Naive thymus-derived CD4-positive, alpha-beta T cell (primary cell): ENCODE measurements at regions not wholly inside any gene's neighbourhood (a gene's known extent, or its start where the extent isn't known, plus 50 kb on each side); places are given as distances from the start of the nearest gene placed in this dataset.

Experiments used
- ATAC-seq: fragments of 150-1000 bp; cut with Tn5 transposase; 2 replicates; pipeline ENCODE4 v1.10.0; 2021; ENCODE audit warnings: mild to moderate bottlenecking, moderate library complexity
- CTCF ChIA-PET: fragments of 350-600 bp; sonication (Branson Sonifier 250); formaldehyde crosslinking; loops from one replicate; lab custom pipeline; 2021; ENCODE audit warnings: antibody characterized with exemption; lab: Charles Lee
- POLR2A ChIA-PET: fragments of 350-600 bp; sonication (Branson Sonifier 250); formaldehyde crosslinking; loops from one replicate; lab custom pipeline; 2021; ENCODE audit warnings: antibody characterized with exemption, inconsistent platforms; lab: Charles Lee
- DNase-seq, 9 donors: peaks; one replicate each; pipeline versions ENCODE4 v3.0.0 to v3.0.0-alpha.2; 2020 to 2022; ENCODE audit warnings: mixed read lengths in 1 of 9
- H3K27ac ChIP-seq: one replicate; pipeline ENCODE4 v1.7.0; 2013; ENCODE audit warnings: mild to moderate bottlenecking, low read depth, low read length, moderate library complexity
- H3K27me3 ChIP-seq, 2 donors: one replicate each; pipeline ENCODE4 v1.7.0; 2013; ENCODE audit warnings: low read length in 2 of 2, mild to moderate bottlenecking in 2 of 2, moderate library complexity in 2 of 2; ENCODE audit not compliant: control insufficient read depth in 2 of 2, insufficient read depth in 2 of 2
- H3K36me3 ChIP-seq, 3 experiments: 1 replicate in 2 of 3; 2 replicates in 1 of 3; pipeline ENCODE4 v1.7.0; 2013; ENCODE audit warnings: low read length in 3 of 3, mild to moderate bottlenecking in 3 of 3, moderate library complexity in 1 of 3; ENCODE audit not compliant: insufficient read depth in 3 of 3, control insufficient read depth in 2 of 3
- H3K4me1 ChIP-seq, 2 donors: one replicate each; pipeline ENCODE4 v1.7.0; 2013; ENCODE audit warnings: low read length in 2 of 2, mild to moderate bottlenecking in 2 of 2, moderate library complexity in 1 of 2; ENCODE audit not compliant: control insufficient read depth in 2 of 2, insufficient read depth in 2 of 2
- H3K4me3 ChIP-seq: 2 replicates; pipeline ENCODE4 v1.7.0; 2013; ENCODE audit warnings: mild to moderate bottlenecking, low read length
- H3K9me3 ChIP-seq, 3 experiments: 1 replicate in 2 of 3; 2 replicates in 1 of 3; pipeline ENCODE4 v1.7.0; 2013; ENCODE audit warnings: low read length in 3 of 3; ENCODE audit not compliant: control insufficient read depth in 2 of 3
- H3K27ac Mint-ChIP-seq, 9 donors: one replicate each; pipeline ENCODE4 v1.8.0; 2020 to 2022; ENCODE audit warnings: mixed read lengths in 9 of 9, mild to moderate bottlenecking in 8 of 9, moderate library complexity in 5 of 9, inconsistent platforms in 2 of 9
- H3K27me3 Mint-ChIP-seq, 5 donors: one replicate each; pipeline ENCODE4 v1.8.0; 2021 to 2022; ENCODE audit warnings: mixed read lengths in 5 of 5, mild to moderate bottlenecking in 1 of 5
- H3K36me3 Mint-ChIP-seq, 5 donors: one replicate each; pipeline ENCODE4 v1.8.0; 2020 to 2022; ENCODE audit warnings: mixed read lengths in 5 of 5, mild to moderate bottlenecking in 3 of 5, inconsistent platforms in 1 of 5
- H3K4me1 Mint-ChIP-seq, 7 donors: one replicate each; pipeline ENCODE4 v1.8.0; 2020 to 2022; ENCODE audit warnings: mixed read lengths in 7 of 7, mild to moderate bottlenecking in 3 of 7, inconsistent platforms in 1 of 7
- H3K4me3 Mint-ChIP-seq, 10 donors: one replicate each; pipeline ENCODE4 v1.8.0; 2020 to 2022; ENCODE audit warnings: mild to moderate bottlenecking in 10 of 10, mixed read lengths in 10 of 10, moderate library complexity in 6 of 10, inconsistent platforms in 2 of 10
- H3K9me3 Mint-ChIP-seq, 11 donors: one replicate each; pipeline ENCODE4 v1.8.0; 2020 to 2022; ENCODE audit warnings: mixed read lengths in 11 of 11, mild to moderate bottlenecking in 4 of 11, inconsistent platforms in 1 of 11, moderate library complexity in 1 of 11
- intact Hi-C, 2 donors: fragments of 100-400 bp; cut with micrococcal nuclease; formaldehyde crosslinking; loops; one replicate each; pipeline ENCODE4 v1.15.1; 2023

DNA sequence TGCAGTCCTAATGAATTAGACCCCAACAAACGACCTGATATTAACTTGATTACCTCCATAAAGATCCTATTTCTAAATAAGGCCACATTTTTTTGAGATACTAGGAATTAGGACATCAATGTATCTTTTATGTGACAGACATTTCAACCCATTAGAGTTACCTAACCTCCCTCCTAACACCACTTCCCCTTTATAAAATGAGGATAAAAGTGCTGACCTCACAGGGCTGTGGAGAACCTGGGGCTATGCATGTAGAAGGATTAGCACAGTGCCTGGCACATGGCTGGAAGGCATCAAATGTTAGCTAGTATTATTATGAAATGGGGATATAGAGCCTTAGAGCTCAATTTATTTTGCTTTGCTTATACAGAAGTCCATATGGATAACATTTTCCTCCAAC lies 53.5 kb upstream of the LRRN1 start:
- POLR2A ChIA-PET = no interaction called here
- Mint-ChIP-seq H3K27me3 (peaks cover 0 to 6% (median 0%) of the 10 kb centered on the region in 5 donors), H3K4me3 (no peak overlapping the region), H3K4me1 (no peaks in the 10 kb centered on the region), H3K36me3 (no peaks in the 10 kb centered on the region), H3K9me3 (peaks cover 0 to 4% (median 0%) of the 10 kb centered on the region in 11 donors), H3K27ac (no peak overlapping the region)
- H3K27me3 ChIP-seq = no peaks in the 10 kb centered on the region
- ATAC-seq = no peak
- no peaks in the 10 kb centered on the region for H3K9me3 ChIP-seq
- no peak overlapping the region for H3K27ac ChIP-seq
- no peak overlapping the region for H3K4me3 ChIP-seq
- CTCF ChIA-PET = no interaction called here
- no peaks in the 10 kb centered on the region for H3K4me1 ChIP-seq
- H3K36me3 ChIP-seq = no peaks in the 10 kb centered on the region
- intact Hi-C loops = no loop called here
- DNase-seq = no peak

DNA sequence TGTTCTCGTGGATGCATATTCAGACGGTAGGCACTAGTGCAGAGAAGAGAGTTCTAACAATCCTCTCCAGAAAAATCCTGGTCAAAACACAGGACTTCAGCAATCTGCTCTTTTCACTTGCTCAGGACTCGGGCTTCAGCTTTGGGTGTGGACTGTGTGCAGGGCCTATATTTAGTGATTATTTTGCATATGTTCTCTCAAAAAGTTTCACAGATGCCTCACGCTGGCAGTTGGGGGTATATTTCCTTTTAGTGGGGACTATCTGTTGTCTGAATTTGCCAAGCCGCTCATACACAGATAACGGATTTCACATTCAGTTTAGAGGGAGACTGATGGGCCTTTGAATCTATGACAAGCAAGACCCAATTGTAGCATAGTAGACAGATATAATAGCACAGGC lies 54.4 kb upstream of the LRRN1 start:
- Histone ChIP-seq H3K9me3 (no peaks in the 10 kb centered on the region), H3K27ac (no peak overlapping the region), H3K27me3 (no peaks in the 10 kb centered on the region), H3K4me1 (no peaks in the 10 kb centered on the region), H3K4me3 (no peak overlapping the region), H3K36me3 (no peaks in the 10 kb centered on the region)
- ChIA-PET CTCF (no interaction called here), POLR2A (no interaction called here)
- Mint-ChIP-seq H3K4me1 (no peaks in the 10 kb centered on the region), H3K36me3 (no peaks in the 10 kb centered on the region), H3K27ac (no peak overlapping the region), H3K9me3 (peaks cover 0 to 4% (median 0%) of the 10 kb centered on the region in 11 donors), H3K27me3 (peaks cover 0 to 6% (median 0%) of the 10 kb centered on the region in 5 donors), H3K4me3 (no peak overlapping the region)
- intact Hi-C loops = no loop called here
- ATAC-seq (no peak), DNase-seq (no peak)

DNA sequence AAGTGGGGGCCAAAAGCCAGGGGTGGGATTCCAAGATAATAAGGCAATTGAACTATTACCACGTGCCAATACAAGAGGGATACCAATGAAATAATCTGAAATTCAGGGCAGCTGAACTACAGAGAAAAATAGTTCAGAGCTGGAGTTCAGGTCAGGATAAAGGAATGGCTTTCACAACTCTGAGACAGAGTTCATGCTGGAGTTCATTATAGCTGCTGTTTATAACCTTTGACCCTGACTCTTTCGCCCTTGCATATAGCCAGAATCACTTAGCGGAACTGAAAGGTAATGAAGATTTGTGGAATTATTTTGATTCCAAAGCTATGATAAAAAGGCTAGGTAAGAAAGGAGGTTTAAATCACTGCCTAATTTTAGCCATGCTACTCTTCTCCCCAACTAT lies 55.5 kb upstream of the LRRN1 start:
- Histone ChIP-seq H3K27me3 (no peaks in the 10 kb centered on the region), H3K9me3 (no peaks in the 10 kb centered on the region), H3K36me3 (no peaks in the 10 kb centered on the region), H3K4me1 (no peaks in the 10 kb centered on the region), H3K4me3 (no peak overlapping the region), H3K27ac (no peak overlapping the region)
- ATAC-seq (no peak), DNase-seq (no peak)
- intact Hi-C loops = no loop called here
- Mint-ChIP-seq H3K27me3 (peaks cover 0 to 3% (median 0%) of the 10 kb centered on the region in 5 donors), H3K36me3 (no peaks in the 10 kb centered on the region), H3K27ac (no peak overlapping the region), H3K4me1 (no peaks in the 10 kb centered on the region), H3K4me3 (no peak overlapping the region), H3K9me3 (peaks cover 0 to 2% (median 0%) of the 10 kb centered on the region in 11 donors)
- ChIA-PET POLR2A (no interaction called here), CTCF (no interaction called here)

DNA sequence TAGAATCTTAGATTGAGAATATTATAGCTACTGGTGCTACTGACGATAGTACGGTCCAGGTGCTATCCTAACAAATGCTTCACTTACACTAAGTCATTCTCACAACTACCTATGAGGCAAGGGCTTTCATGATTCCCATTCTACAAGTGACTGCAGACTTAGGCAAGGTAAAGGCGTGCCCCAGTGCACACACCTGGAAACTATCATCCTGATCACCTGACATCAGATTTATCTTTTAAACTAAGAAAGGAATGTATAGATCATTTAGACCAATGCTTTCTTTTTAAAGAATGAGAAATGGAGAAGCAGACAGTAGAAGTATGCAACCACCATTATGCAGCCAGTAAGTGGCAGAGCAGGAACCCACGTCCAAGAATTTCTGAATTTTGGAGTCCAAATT lies 59.2 kb upstream of the LRRN1 start:
- peaks cover 0 to 4% (median 0%) of the 10 kb centered on the region in 5 donors for H3K36me3 Mint-ChIP-seq
- no peak overlapping the region for H3K27ac Mint-ChIP-seq
- H3K27ac ChIP-seq = no peak overlapping the region
- DNase-seq (no peak), ATAC-seq (no peak)
- H3K9me3 Mint-ChIP-seq = no peaks in the 10 kb centered on the region
- peaks cover 0 to 5% (median 0%) of the 10 kb centered on the region in 5 donors for H3K27me3 Mint-ChIP-seq
- no peaks in the 10 kb centered on the region for H3K36me3 ChIP-seq
- no peak overlapping the region for H3K4me3 ChIP-seq
- H3K4me1 Mint-ChIP-seq = no peaks in the 10 kb centered on the region
- no peaks in the 10 kb centered on the region for H3K27me3 ChIP-seq
- no peaks in the 10 kb centered on the region for H3K4me1 ChIP-seq
- H3K9me3 ChIP-seq = no peaks in the 10 kb centered on the region
- intact Hi-C loops = no loop called here
- ChIA-PET CTCF (no interaction called here), POLR2A (no interaction called here)
- no peak overlapping the region for H3K4me3 Mint-ChIP-seq

DNA sequence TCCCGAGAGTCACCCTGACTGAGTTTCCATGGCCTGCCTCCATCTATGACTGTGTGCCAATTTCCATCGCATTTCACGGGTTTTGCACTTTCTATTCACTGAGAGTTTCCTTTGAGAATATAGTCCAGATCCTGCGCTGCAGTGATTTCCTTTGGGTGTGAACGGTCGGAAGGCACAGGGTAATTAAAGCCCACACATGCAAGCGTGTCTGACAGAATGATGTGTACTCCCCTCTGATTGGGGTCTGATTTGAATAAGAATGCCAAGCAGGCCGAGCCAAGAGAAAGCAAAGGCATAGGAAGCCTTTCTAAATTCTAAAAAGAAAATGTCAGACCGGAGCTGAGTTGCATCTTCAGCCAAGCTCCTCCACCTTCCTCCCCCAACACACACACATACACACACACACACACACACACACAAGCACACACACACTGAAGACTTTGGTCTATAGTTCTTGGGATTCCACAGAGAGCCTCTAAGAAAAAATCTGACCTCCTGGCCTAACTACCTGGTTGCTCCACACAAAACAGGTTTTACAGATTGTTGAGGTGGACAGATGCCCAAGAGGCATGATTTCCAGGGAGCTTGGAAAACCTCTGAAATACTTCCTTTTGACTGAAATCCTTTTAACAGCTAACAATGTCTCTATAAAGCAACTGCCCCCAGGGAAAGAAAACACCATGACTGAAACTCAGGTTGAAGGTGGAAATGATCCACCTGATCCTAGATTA lies 59.7 kb upstream of the LRRN1 start:
- no peak overlapping the region for H3K27ac ChIP-seq
- H3K36me3 ChIP-seq = no peaks in the 10 kb centered on the region
- ATAC-seq = no peak
- Mint-ChIP-seq H3K27ac (no peak overlapping the region), H3K4me3 (no peak overlapping the region), H3K4me1 (no peaks in the 10 kb centered on the region), H3K27me3 (peaks cover 0 to 5% (median 0%) of the 10 kb centered on the region in 5 donors), H3K36me3 (peaks cover 0 to 8% (median 0%) of the 10 kb centered on the region in 5 donors), H3K9me3 (no peaks in the 10 kb centered on the region)
- ChIA-PET POLR2A (no interaction called here), CTCF (no interaction called here)
- no peaks in the 10 kb centered on the region for H3K9me3 ChIP-seq
- intact Hi-C loops = no loop called here
- no peaks in the 10 kb centered on the region for H3K4me1 ChIP-seq
- H3K27me3 ChIP-seq = no peaks in the 10 kb centered on the region
- DNase-seq = no peak
- no peak overlapping the region for H3K4me3 ChIP-seq

DNA sequence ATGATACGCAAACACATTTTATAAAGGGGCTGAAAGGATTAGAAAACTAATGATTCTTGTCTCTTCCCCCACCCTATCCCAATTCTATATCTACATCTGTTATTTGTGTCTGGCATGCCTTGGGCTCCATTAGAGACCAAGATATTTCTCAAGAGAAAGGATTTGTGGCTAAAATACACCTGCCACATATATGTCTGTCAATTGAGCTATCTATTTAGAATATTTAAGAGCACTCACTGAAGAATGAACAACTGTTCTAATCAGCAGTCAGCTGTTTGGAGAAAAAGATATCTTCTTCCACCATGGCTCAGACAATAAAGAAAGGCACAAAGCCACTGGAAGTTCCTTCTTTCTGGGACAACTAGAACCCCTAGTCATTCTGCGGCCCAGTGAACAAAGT lies 61.7 kb upstream of the LRRN1 start:
- H3K4me3 Mint-ChIP-seq = no peak overlapping the region
- H3K27ac ChIP-seq = no peak overlapping the region
- no peak overlapping the region for H3K27ac Mint-ChIP-seq
- intact Hi-C loops = no loop called here
- H3K9me3 ChIP-seq = no peaks in the 10 kb centered on the region
- DNase-seq (no peak), ATAC-seq (no peak)
- H3K36me3 ChIP-seq = no peaks in the 10 kb centered on the region
- H3K27me3 ChIP-seq = no peaks in the 10 kb centered on the region
- H3K27me3 Mint-ChIP-seq = peaks cover 0 to 5% (median 0%) of the 10 kb centered on the region in 5 donors
- no peaks in the 10 kb centered on the region for H3K9me3 Mint-ChIP-seq
- POLR2A ChIA-PET = no interaction called here
- H3K4me3 ChIP-seq = no peak overlapping the region
- peaks cover 0 to 9% (median 0%) of the 10 kb centered on the region in 5 donors for H3K36me3 Mint-ChIP-seq
- no peaks in the 10 kb centered on the region for H3K4me1 ChIP-seq
- CTCF ChIA-PET = no interaction called here
- H3K4me1 Mint-ChIP-seq = no peaks in the 10 kb centered on the region

DNA sequence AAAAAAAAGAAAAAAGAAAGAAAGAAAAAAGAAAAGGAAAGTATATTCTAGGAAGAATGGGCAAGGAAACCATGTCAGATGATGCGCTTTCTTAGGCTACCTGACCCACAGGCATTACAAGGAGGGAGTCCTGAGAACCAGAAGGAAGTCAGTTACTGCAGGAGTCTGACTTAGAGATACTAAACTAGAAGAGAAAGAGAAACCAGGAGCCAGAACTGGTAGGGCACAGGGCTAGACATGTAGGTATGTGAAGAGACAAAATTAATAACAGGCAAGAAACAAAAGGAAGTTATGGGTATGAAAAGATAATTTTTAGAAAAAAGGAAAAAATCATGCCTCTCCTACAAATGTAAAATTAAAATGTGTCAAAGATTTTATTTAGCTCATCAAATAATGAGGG lies 63.3 kb upstream of the LRRN1 start:
- H3K27me3 Mint-ChIP-seq = peaks cover 0 to 5% (median 0%) of the 10 kb centered on the region in 5 donors
- ChIA-PET POLR2A (no interaction called here), CTCF (interaction anchor here (0.6 kb wide), 1 partner anchor 43 kb away, joined by 4 read pairs; no protein-coding TSS in a partner anchor)
- H3K4me3 Mint-ChIP-seq = no peak overlapping the region
- no peaks in the 10 kb centered on the region for H3K9me3 ChIP-seq
- DNase-seq = no peak
- no peak overlapping the region for H3K27ac ChIP-seq
- ATAC-seq = no peak
- H3K27ac Mint-ChIP-seq = no peak overlapping the region
- no peaks in the 10 kb centered on the region for H3K36me3 ChIP-seq
- H3K4me1 ChIP-seq = no peaks in the 10 kb centered on the region
- intact Hi-C loops = no loop called here
- H3K4me3 ChIP-seq = no peak overlapping the region
- H3K4me1 Mint-ChIP-seq = no peaks in the 10 kb centered on the region
- no peaks in the 10 kb centered on the region for H3K27me3 ChIP-seq
- H3K9me3 Mint-ChIP-seq = no peaks in the 10 kb centered on the region
- H3K36me3 Mint-ChIP-seq = peaks cover 0 to 9% (median 0%) of the 10 kb centered on the region in 5 donors
